Fibroblast of the aortic adventitia (primary cell): ENCODE measurements at regions not wholly inside any gene's neighbourhood (a gene's known extent, or its start where the extent isn't known, plus 50 kb on each side); places are given as distances from the start of the nearest gene placed in this dataset.

Experiments used
- DNase-seq: peaks from one replicate; pipeline ENCODE4 v3.0.0-alpha.2; 2010; ENCODE audit warnings: low read depth
- H3K4me3 ChIP-seq: 2 replicates; pipeline ENCODE4 v1.5.1; 2011; ENCODE audit warnings: low read depth, mild to moderate bottlenecking, control low read depth, low read length, moderate library complexity
- TF ChIP-seq, protein P1 (sequence below): IDR thresholded peaks from 2 replicates; pipeline ENCODE4 v1.5.1; 2011; ENCODE audit warnings: mild to moderate bottlenecking, low read length, control low read depth, inconsistent platforms; ENCODE audit not compliant: insufficient read depth

DNA sequence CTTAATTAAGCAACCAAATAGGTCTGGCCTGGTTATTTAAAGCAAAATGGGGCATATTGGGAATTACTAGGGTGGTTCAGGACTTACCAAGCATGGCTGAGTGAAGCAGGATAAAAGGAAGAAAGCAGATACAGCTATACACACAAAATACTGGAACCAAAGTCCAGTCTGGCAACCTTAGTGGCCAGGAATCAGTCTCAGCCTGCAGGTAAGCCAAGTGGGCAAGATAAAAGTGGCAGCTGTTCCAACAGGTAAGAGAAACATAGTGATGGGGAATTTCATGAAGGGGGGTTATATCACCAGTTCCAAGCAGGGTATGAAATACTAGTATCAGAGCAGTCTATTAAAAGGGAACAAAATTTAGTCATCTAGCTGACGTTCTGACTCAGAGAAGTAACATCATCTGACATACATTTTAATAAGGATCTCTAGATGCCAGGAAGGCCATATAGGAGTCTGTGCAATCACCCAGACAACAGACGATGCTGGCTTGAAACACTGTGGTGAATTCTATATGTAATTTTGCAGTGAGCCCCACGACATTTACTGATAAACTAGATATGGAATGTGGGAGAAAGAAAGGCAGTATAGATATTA, 292.1 kb upstream of the HSF2 start:
- no peak for DNase-seq
- H3K4me3 ChIP-seq = no peak overlapping the region
- TF ChIP-seq, protein P1, sequence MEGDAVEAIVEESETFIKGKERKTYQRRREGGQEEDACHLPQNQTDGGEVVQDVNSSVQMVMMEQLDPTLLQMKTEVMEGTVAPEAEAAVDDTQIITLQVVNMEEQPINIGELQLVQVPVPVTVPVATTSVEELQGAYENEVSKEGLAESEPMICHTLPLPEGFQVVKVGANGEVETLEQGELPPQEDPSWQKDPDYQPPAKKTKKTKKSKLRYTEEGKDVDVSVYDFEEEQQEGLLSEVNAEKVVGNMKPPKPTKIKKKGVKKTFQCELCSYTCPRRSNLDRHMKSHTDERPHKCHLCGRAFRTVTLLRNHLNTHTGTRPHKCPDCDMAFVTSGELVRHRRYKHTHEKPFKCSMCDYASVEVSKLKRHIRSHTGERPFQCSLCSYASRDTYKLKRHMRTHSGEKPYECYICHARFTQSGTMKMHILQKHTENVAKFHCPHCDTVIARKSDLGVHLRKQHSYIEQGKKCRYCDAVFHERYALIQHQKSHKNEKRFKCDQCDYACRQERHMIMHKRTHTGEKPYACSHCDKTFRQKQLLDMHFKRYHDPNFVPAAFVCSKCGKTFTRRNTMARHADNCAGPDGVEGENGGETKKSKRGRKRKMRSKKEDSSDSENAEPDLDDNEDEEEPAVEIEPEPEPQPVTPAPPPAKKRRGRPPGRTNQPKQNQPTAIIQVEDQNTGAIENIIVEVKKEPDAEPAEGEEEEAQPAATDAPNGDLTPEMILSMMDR = no peak

DNA sequence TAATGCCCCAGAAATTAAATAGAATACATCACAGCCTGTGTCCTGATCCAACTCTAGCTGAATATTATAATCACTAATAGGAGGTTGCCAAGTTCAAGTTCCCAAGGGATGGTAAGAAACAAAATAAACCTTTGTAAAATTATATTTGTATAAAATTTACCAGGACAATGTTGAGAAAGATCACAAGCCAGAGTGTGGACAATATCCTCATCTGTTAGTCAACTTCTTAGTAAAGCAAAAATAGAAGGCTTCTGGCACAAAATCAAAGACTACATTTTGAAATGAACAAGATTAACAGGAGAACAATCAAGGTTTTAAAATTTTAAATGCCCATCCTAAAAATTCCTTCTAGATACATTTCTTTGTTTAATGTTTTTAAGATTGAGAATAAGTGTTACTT, 290.4 kb upstream of the HSF2 start:
- TF ChIP-seq, protein P1 = no peak
- no peak overlapping the region for H3K4me3 ChIP-seq
- DNase-seq = no peak

DNA sequence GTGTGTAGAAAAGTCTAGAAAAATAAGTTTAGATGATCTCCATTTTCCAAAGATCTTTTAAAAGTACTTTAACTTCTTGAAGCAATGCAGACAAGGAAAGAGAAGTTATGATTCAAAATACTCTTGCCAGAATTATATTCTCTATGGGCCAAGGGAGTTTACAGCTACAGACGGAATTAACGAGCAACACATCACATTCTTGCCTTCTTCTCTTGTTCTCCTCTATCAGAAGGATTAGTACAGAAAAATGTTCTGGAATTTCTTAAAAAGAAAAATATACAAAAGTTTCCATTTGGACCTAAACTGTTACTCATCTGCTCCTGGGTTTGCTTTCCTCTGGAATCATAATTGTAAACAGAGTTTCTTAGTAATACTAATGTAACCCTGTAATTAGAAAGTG, 284.7 kb upstream of the HSF2 start:
- TF ChIP-seq, protein P1 = no peak

DNA sequence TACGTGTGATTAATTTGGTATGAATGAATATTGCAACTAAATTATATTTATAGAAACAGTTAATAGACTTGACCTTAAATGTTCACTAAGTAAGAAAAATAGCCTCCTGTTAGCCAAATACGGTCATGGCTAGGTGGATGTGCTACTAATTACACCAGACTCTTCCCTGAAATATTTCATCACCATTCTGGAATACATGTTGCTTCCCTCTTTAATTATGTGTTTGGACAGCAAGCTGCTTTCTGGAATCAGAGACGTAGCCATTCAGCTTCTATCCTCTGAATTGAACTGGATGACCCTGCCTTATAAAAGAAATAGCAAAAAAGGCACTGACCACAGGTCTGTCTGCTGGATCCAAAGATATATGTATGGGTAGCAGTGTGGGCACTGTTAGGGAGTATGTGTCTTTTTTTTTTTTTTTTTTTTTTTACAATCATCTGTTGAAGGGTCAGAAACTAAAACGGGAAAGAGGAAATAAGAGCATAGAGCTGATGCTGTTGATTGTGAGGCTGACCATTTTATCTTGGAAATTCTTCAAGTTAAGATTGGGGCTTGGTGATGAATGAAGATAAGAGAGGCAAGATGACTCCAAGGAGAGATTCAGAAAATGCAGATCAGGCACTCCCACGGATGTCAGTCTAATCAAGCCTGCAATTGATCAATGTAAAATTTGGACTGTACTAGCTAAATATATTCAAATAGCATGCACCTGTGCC, 283.2 kb upstream of the HSF2 start:
- DNase-seq = no peak
- TF ChIP-seq, protein P1 = no peak
- H3K4me3 ChIP-seq = no peak overlapping the region

More for the DNA sequence above, 284.7 kb upstream of the HSF2 start:
- no peak for DNase-seq
- no peak overlapping the region for H3K4me3 ChIP-seq

DNA sequence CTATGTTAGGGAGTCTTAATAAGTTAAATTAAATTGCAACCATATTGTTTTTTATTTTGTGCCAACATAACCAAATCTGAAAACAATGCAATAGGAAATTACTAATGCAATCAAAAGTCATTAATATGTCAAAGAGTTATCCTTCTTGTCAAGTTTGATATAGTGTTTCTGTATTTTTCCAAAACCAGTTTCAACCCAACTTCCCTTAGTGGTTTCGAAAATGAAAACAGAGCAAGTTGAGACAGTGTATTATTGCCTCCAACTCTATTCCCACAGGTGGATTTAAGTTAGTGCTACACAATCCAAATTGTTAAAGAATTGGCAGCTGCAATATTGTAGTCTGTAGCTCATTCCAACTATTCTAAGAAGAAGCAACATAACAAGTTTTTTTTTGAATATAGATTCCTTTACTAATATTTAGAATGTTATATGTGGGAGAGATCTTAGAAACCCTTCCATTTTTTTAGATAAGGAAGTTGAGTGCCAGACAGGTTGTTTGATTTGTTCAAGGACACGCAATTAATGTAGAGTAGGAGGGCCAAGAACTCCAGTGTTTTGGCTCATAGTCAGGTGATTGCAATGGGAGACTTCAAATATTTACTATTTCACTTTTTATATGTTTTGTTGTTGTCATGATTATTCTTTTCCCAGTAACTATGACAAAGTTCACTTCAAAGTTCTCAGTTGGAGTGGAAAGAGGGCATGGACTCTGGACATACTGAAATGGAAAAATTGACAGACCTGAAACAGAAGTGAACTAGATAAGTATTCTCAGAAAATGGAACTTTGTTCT, 282.4 kb upstream of the HSF2 start:
- TF ChIP-seq, protein P1 = no peak
- no peak for DNase-seq
- H3K4me3 ChIP-seq = no peak overlapping the region

DNA sequence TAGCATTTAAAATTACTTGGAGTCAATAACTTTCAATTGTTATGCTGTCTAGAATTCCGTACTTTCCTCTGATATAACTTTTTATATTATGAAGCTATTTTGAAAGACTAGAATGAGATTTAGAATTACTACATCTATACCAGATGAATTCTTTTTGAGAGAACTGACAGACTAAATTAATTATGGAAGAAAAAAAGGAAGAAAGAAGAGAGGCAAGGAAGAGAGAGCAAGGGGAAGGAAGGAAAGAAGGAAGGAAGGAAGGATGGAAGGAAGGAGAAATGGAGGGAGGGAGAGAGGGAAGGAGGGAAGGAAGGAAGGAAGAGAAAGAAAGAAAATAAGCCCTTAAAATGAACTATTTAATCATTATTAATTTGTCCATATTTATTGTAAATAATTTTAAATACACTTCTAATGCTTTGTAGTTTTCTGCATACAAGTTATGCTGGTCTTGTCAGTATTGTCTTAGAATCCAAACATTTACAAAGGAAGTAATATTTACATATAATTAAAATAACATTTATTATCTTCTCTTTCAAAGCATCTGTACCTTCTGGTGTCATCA, 280.4 kb upstream of the HSF2 start:
- no peak overlapping the region for H3K4me3 ChIP-seq
- no peak for DNase-seq
- TF ChIP-seq, protein P1 = no peak
